NCI-H128 (cell line): ENCODE measurements at regions not wholly inside any gene's neighbourhood (a gene's known extent, or its start where the extent isn't known, plus 50 kb on each side); places are given as distances from the start of the nearest gene placed in this dataset.

Source experiments
- DNase-seq: peaks from one replicate; lab custom pipeline; 2025; ENCODE audit not compliant: unreplicated experiment; lab: John Stamatoyannopoulos, UW

GRCh38 chr21:15359251-15359650 lies 294.5 kb upstream of the NRIP1 start:
- DNase-seq, result no peak

GRCh38 chr21:15362458-15362857 lies 297.7 kb upstream of the NRIP1 start:
- DNase-seq, result no peak

- no peak for DNase-seq
These were observed 299.1 kb upstream of the NRIP1 start for GRCh38 chr21:15363921-15364320.

- DNase-seq, result no peak
These were observed 301.1 kb upstream of the NRIP1 start for GRCh38 chr21:15365751-15366392.

GRCh38 chr21:15366555-15366954 lies 301.8 kb upstream of the NRIP1 start:
- no peak for DNase-seq

- DNase-seq, result no peak
These were observed 302.3 kb upstream of the NRIP1 start for GRCh38 chr21:15367061-15367626.

- no peak for DNase-seq
These were observed 305.7 kb upstream of the NRIP1 start for GRCh38 chr21:15370462-15370975.

GRCh38 chr21:15373941-15374340 lies 309.1 kb upstream of the NRIP1 start:
- DNase-seq, result no peak

GRCh38 chr21:15379776-15380175 lies 315.0 kb upstream of the NRIP1 start:
- DNase-seq, result no peak

GRCh38 chr21:15383588-15383987 lies 318.8 kb upstream of the NRIP1 start:
- DNase-seq, result no peak

- DNase-seq, result no peak
These were observed 325.2 kb upstream of the NRIP1 start for GRCh38 chr21:15390049-15390448.

- no peak for DNase-seq
These were observed 332.5 kb upstream of the NRIP1 start for GRCh38 chr21:15397258-15397657.

- DNase-seq, result no peak
These were observed 328.9 kb upstream of the USP25 start for GRCh38 chr21:15400905-15401304.

GRCh38 chr21:15401331-15401730 lies 328.5 kb upstream of the USP25 start:
- no peak for DNase-seq

GRCh38 chr21:15405214-15405613 lies 324.6 kb upstream of the USP25 start:
- DNase-seq, result no peak

GRCh38 chr21:15406791-15407190 lies 323.0 kb upstream of the USP25 start:
- no peak for DNase-seq

- DNase-seq, result no peak
These were observed 322.2 kb upstream of the USP25 start for GRCh38 chr21:15407585-15407984.

- no peak for DNase-seq
These were observed 321.7 kb upstream of the USP25 start for GRCh38 chr21:15408089-15408488.

GRCh38 chr21:15409031-15409430 lies 320.8 kb upstream of the USP25 start:
- DNase-seq, result no peak

GRCh38 chr21:15410853-15411252 lies 318.9 kb upstream of the USP25 start:
- no peak for DNase-seq

GRCh38 chr21:15414057-15414456 lies 315.7 kb upstream of the USP25 start:
- DNase-seq, result no peak

GRCh38 chr21:15415541-15416261 lies 314.1 kb upstream of the USP25 start:
- DNase-seq, result no peak
